BLaER1 (cell line): ENCODE measurements at regions not wholly inside any gene's neighbourhood (a gene's known extent, or its start where the extent isn't known, plus 50 kb on each side); places are given as distances from the start of the nearest gene placed in this dataset.
A peak's percentile ranks its signal among the peaks of the same experiment; 100 is the strongest.
"Not testable (repeated sequence)": the region's sequence is repeated elsewhere in the genome, so short reads cannot be mapped to it uniquely, and the experiment has no call there.

Experiments used
- H3K27ac ChIP-seq: shearing (Covaris generic); formaldehyde crosslinking; 2 replicates; pipeline ENCODE4 v1.8.1; 2022
- H3K27me3 ChIP-seq: shearing (Covaris generic); formaldehyde crosslinking; 2 replicates; pipeline ENCODE4 v1.8.1; 2022
- H3K36me3 ChIP-seq: shearing (Covaris generic); formaldehyde crosslinking; 2 replicates; pipeline ENCODE4 v1.8.1; 2022
- H3K4me1 ChIP-seq: shearing (Covaris generic); formaldehyde crosslinking; 2 replicates; pipeline ENCODE4 v1.8.1; 2022
- H3K4me2 ChIP-seq: shearing (Covaris generic); formaldehyde crosslinking; 2 replicates; pipeline ENCODE4 v1.8.1; 2022
- H3K4me3 ChIP-seq: shearing (Covaris generic); formaldehyde crosslinking; 2 replicates; pipeline ENCODE4 v1.8.1; 2022
- H3K9ac ChIP-seq: shearing (Covaris generic); formaldehyde crosslinking; 2 replicates; pipeline ENCODE4 v1.8.1; 2022
- H3K9me3 ChIP-seq: shearing (Covaris generic); formaldehyde crosslinking; 2 replicates; pipeline ENCODE4 v1.8.1; 2022
- H4K20me1 ChIP-seq: shearing (Covaris generic); formaldehyde crosslinking; 2 replicates; pipeline ENCODE4 v1.8.1; 2022
- Cebpa-rat ChIP-seq: shearing (Covaris generic); IDR thresholded peaks from 2 replicates; pipeline ENCODE4 v1.8.1; 2022

DNA sequence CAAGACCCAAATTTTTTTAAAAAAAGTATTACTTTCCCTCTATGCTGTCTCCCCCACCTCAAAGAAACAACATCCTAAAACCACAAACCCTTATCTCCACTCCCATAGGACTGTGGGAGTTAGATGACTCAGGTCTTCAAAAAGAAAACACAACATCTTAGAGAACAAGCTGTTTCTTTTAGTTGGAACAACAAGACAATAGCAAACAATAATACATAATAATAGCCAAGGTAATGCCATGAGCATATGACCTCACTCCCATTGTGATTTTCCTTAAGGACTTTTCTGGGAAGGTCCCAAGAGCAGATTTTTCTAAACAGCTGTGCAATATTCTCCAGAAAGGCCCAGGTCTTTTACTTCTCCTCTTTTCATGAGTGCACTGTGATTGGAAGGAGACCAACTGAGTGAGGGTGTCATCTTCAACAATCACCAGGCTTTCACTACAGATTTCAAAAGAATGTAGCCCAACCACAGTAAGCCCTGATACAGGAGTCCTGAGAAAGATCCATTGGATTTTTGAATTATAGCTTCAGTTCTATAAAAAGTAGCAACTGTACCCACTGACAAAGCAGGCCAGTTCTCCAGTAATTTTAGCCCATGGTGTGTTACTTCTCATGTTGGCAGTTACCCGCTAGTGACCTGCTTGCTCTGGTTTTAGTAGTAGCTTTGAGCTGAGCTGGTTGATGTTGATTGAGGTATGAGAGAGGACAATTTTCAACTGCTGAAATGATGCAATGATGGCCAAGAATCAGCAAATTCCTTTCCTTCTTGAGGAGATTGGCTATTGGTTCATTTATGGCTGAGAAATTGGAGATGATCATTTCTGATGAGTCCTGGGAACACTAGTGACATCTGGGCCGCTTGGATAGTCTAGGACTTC, 144.5 kb upstream of the TCF4 start:
- H3K27ac ChIP-seq: no peak overlapping the region
- peak overlapping the region; percentile 15; the same call in 1 of the 2 replicates for H3K4me2 ChIP-seq
- peaks cover 18% of the 10 kb centered on the region for H3K9me3 ChIP-seq

DNA sequence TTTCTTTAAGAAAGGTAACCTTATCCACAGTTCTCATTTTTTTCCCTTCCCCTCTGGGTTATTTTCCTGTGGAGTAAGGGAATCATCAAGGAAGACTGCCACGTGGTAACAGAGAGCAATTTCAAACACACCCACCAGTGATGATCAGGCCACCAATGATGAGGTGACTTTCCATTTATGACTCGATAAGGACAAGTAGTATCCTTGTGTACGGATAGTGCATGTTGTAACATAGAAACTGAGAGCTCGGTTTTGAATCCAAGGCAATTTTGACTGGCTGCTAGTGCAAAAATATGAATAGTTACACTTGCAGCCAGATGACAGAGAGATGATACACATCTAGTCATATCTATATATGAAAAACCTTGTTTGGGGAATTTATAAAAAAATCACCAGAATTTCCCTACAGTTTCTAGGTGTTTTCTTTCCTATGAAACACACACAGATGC, 143.6 kb upstream of the TCF4 start:
- H3K4me3 ChIP-seq: no peak overlapping the region
- peaks cover 18% of the 10 kb centered on the region for H3K9me3 ChIP-seq
- H3K9ac ChIP-seq: no peak overlapping the region
- H4K20me1 ChIP-seq: no peaks in the 10 kb centered on the region
- no peak overlapping the region for H3K27ac ChIP-seq
- H3K36me3 ChIP-seq: no peaks in the 10 kb centered on the region
- peaks cover 12% of the 10 kb centered on the region for H3K4me1 ChIP-seq
- no peak overlapping the region for H3K4me2 ChIP-seq
- TF ChIP-seq Cebpa-rat: no peak
- no peaks in the 10 kb centered on the region for H3K27me3 ChIP-seq

More for the DNA sequence above, 144.5 kb upstream of the TCF4 start:
- TF ChIP-seq Cebpa-rat: no peak
- Histone ChIP-seq H3K27me3 (no peaks in the 10 kb centered on the region), H3K9ac (no peak overlapping the region), H3K36me3 (no peaks in the 10 kb centered on the region), H3K4me1 (peaks cover 12% of the 10 kb centered on the region), H4K20me1 (no peaks in the 10 kb centered on the region), H3K4me3 (no peak overlapping the region)

GRCh38 chr18:55721006-55721405, 133.0 kb upstream of the TCF4 start:
- H4K20me1 ChIP-seq, H3K27ac ChIP-seq, H3K36me3 ChIP-seq, H3K9me3 ChIP-seq, H3K9ac ChIP-seq, H3K4me2 ChIP-seq, H3K4me1 ChIP-seq, H3K4me3 ChIP-seq, H3K27me3 ChIP-seq: not testable (repeated sequence)

DNA sequence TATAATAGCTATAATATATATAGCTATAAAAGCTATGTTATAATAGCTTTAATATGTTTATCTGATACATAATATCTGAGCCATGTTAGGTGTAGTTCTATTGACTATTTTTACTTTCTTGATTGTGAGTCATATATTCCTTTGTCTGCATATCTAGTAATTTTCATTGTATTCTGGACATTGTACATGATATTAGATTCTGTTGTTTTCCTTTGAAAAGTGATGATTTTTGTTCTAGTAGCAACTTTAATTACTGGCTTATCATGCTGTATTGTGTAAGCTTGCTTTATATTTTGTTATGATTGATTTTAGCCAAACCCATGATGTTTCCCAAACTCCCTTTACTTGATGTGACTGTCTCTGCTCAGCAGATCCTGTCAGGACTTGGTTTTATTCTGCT, 125.7 kb upstream of the TCF4 start:
- Histone ChIP-seq H3K4me2 (no peak overlapping the region), H3K36me3 (no peaks in the 10 kb centered on the region), H4K20me1 (no peaks in the 10 kb centered on the region), H3K9me3 (peaks cover 30% of the 10 kb centered on the region), H3K4me3 (no peak overlapping the region), H3K4me1 (no peaks in the 10 kb centered on the region), H3K27ac (no peak overlapping the region), H3K27me3 (no peaks in the 10 kb centered on the region), H3K9ac (no peak overlapping the region)
- no peak for TF ChIP-seq Cebpa-rat

- no peak overlapping the region for H3K9ac ChIP-seq
- no peak overlapping the region for H3K4me2 ChIP-seq
- H3K27me3 ChIP-seq: no peaks in the 10 kb centered on the region
- H3K9me3 ChIP-seq: peaks cover 24% of the 10 kb centered on the region
- H3K4me1 ChIP-seq: no peaks in the 10 kb centered on the region
- H3K36me3 ChIP-seq: no peaks in the 10 kb centered on the region
- no peak for TF ChIP-seq Cebpa-rat
- no peak overlapping the region for H3K27ac ChIP-seq
- H3K4me3 ChIP-seq: no peak overlapping the region
- H4K20me1 ChIP-seq: no peaks in the 10 kb centered on the region
Measured at GRCh38 chr18:55706898-55707297, 118.9 kb upstream of the TCF4 start.

DNA sequence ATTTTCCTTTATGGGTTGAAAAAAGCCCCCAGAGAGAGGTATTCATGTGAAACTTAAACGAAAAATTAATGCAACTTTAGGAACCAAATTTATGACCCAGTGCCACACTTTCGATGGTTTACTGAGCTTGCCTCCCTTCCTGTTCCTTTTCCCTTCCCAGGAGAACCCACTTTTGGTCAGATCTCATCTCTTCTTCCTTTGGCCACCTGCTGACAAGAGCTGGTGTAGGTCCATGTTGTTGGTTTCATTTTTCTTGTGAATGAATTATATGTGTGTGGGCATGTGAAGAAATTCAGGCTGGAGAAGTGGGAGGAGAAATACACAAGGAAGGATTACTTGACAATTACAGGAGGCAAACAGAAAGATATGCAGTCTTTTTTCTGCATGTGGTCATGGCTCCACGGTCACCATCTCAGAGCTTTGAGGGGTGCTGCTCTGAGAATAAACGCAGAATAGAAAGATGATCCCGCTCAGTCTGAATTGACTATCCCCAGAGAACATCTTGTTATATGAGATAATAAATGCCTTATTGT, 111.3 kb upstream of the TCF4 start:
- no peak for TF ChIP-seq Cebpa-rat
- Histone ChIP-seq H3K36me3 (no peaks in the 10 kb centered on the region), H3K4me2 (peak overlapping the region; percentile 76), H4K20me1 (no peaks in the 10 kb centered on the region), H3K4me1 (peaks cover 28% of the 10 kb centered on the region), H3K9me3 (peaks cover 17% of the 10 kb centered on the region), H3K27me3 (no peaks in the 10 kb centered on the region), H3K4me3 (peak overlapping the region; percentile 4; the same call in 1 of the 2 replicates), H3K27ac (peak overlapping the region; percentile 23), H3K9ac (no peak overlapping the region)

GRCh38 chr18:55696811-55697210, 108.8 kb upstream of the TCF4 start:
- Histone ChIP-seq H3K27me3 (no peaks in the 10 kb centered on the region), H3K4me2 (no peak overlapping the region), H3K4me1 (peaks cover 38% of the 10 kb centered on the region), H3K36me3 (no peaks in the 10 kb centered on the region), H3K4me3 (no peak overlapping the region), H3K9ac (no peak overlapping the region), H3K9me3 (peaks cover 17% of the 10 kb centered on the region), H4K20me1 (no peaks in the 10 kb centered on the region), H3K27ac (no peak overlapping the region)
- no peak for TF ChIP-seq Cebpa-rat

GRCh38 chr18:55695091-55695490, 107.1 kb upstream of the TCF4 start:
- Histone ChIP-seq H3K4me1 (peaks cover 43% of the 10 kb centered on the region), H3K9ac (no peak overlapping the region), H3K27ac (no peak overlapping the region), H3K4me2 (no peak overlapping the region), H3K36me3 (no peaks in the 10 kb centered on the region), H3K27me3 (no peaks in the 10 kb centered on the region), H3K4me3 (no peak overlapping the region), H4K20me1 (no peaks in the 10 kb centered on the region), H3K9me3 (peaks cover 14% of the 10 kb centered on the region)
- TF ChIP-seq Cebpa-rat: no peak

GRCh38 chr18:55694291-55694690, 106.3 kb upstream of the TCF4 start:
- Histone ChIP-seq H3K4me2 (no peak overlapping the region), H3K9me3 (peaks cover 22% of the 10 kb centered on the region)
- no peak for TF ChIP-seq Cebpa-rat

GRCh38 chr18:55688030-55688429, 100.0 kb upstream of the TCF4 start:
- no peak overlapping the region for H3K4me3 ChIP-seq
- H3K9me3 ChIP-seq: peaks cover 17% of the 10 kb centered on the region
- H3K27ac ChIP-seq: peak overlapping the region; percentile 49; the same call in 1 of the 2 replicates
- peak overlapping the region; percentile 59 for H3K4me2 ChIP-seq
- H3K27me3 ChIP-seq: no peaks in the 10 kb centered on the region
- no peaks in the 10 kb centered on the region for H3K36me3 ChIP-seq
- H3K4me1 ChIP-seq: peaks cover 56% of the 10 kb centered on the region
- no peaks in the 10 kb centered on the region for H4K20me1 ChIP-seq
- no peak for TF ChIP-seq Cebpa-rat
- no peak overlapping the region for H3K9ac ChIP-seq

More at GRCh38 chr18:55694291-55694690, 106.3 kb upstream of the TCF4 start:
- Histone ChIP-seq H3K4me3 (no peak overlapping the region), H3K9ac (no peak overlapping the region), H3K27me3 (no peaks in the 10 kb centered on the region), H3K36me3 (no peaks in the 10 kb centered on the region), H3K27ac (no peak overlapping the region), H3K4me1 (peaks cover 35% of the 10 kb centered on the region), H4K20me1 (no peaks in the 10 kb centered on the region)
